AG09309 (cell line): ENCODE measurements at regions not wholly inside any gene's neighbourhood (a gene's known extent, or its start where the extent isn't known, plus 50 kb on each side); places are given as distances from the start of the nearest gene placed in this dataset.

Source experiments
- DNase-seq: peaks from one replicate; pipeline ENCODE4 v3.0.0-alpha.2; 2010; ENCODE audit warnings: low read depth
- H3K4me3 ChIP-seq: 2 replicates; pipeline ENCODE4 v1.5.1; 2011; ENCODE audit warnings: mild to moderate bottlenecking, low read depth, low read length, moderate library complexity; ENCODE audit not compliant: control insufficient read depth
- CTCF ChIP-seq: IDR thresholded peaks from 2 replicates; pipeline ENCODE4 v1.5.1; 2011; ENCODE audit warnings: mild to moderate bottlenecking, low read depth, low read length, inconsistent platforms; ENCODE audit not compliant: insufficient read depth, control insufficient read depth; ENCODE audit errors: missing control alignments

- no peak for TF ChIP-seq CTCF
- H3K4me3 ChIP-seq, result no peak overlapping the region
- DNase-seq, result no peak
Measured at GRCh38 chr2:8573942-8574195, 108.0 kb upstream of the ID2 start.

GRCh38 chr2:8574196-8575037, 107.4 kb upstream of the ID2 start:
- H3K4me3 ChIP-seq, result no peak overlapping the region
- no peak for DNase-seq
- no peak for TF ChIP-seq CTCF

- DNase-seq, result peak; percentile 7
- H3K4me3 ChIP-seq, result no peak overlapping the region
Measured at GRCh38 chr2:8575038-8575833, 106.6 kb upstream of the ID2 start.

GRCh38 chr2:8575834-8576423, 105.9 kb upstream of the ID2 start:
- no peak for DNase-seq
- TF ChIP-seq CTCF, result no peak
- no peak overlapping the region for H3K4me3 ChIP-seq

More at GRCh38 chr2:8575038-8575833, 106.6 kb upstream of the ID2 start:
- TF ChIP-seq CTCF, result no peak

- H3K4me3 ChIP-seq, result no peak overlapping the region
- DNase-seq, result no peak
- TF ChIP-seq CTCF, result no peak
Measured at GRCh38 chr2:8576525-8577167, 105.2 kb upstream of the ID2 start.

- DNase-seq, result no peak
- no peak overlapping the region for H3K4me3 ChIP-seq
- no peak for TF ChIP-seq CTCF
Measured at GRCh38 chr2:8577573-8577972, 104.3 kb upstream of the ID2 start.
